GM20000 (cell line): ENCODE measurements at regions not wholly inside any gene's neighbourhood (a gene's known extent, or its start where the extent isn't known, plus 50 kb on each side); places are given as distances from the start of the nearest gene placed in this dataset.

Experiments
- DNase-seq: peaks from one replicate; pipeline ENCODE4 v3.0.0; 2012; ENCODE audit warnings: low spot score
- TF ChIP-seq, protein P1 (sequence below): IDR thresholded peaks from 2 replicates; pipeline ENCODE4 v1.5.1; 2012; ENCODE audit warnings: mild to moderate bottlenecking, control low read depth; ENCODE audit errors: extremely low read depth, missing control alignments

GRCh38 chr13:44219577-44220548, 153.8 kb upstream of the SERP2 start:
- TF ChIP-seq, protein P1, sequence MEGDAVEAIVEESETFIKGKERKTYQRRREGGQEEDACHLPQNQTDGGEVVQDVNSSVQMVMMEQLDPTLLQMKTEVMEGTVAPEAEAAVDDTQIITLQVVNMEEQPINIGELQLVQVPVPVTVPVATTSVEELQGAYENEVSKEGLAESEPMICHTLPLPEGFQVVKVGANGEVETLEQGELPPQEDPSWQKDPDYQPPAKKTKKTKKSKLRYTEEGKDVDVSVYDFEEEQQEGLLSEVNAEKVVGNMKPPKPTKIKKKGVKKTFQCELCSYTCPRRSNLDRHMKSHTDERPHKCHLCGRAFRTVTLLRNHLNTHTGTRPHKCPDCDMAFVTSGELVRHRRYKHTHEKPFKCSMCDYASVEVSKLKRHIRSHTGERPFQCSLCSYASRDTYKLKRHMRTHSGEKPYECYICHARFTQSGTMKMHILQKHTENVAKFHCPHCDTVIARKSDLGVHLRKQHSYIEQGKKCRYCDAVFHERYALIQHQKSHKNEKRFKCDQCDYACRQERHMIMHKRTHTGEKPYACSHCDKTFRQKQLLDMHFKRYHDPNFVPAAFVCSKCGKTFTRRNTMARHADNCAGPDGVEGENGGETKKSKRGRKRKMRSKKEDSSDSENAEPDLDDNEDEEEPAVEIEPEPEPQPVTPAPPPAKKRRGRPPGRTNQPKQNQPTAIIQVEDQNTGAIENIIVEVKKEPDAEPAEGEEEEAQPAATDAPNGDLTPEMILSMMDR = no peak
- no peak for DNase-seq

GRCh38 chr13:44220948-44221347, 152.7 kb upstream of the SERP2 start:
- DNase-seq = no peak
- TF ChIP-seq, protein P1 = no peak

- TF ChIP-seq, protein P1 = no peak
Measured at GRCh38 chr13:44221657-44222056, 152.0 kb upstream of the SERP2 start.

GRCh38 chr13:44223770-44224444, 149.7 kb upstream of the SERP2 start:
- DNase-seq = no peak
- TF ChIP-seq, protein P1 = no peak

More at GRCh38 chr13:44221657-44222056, 152.0 kb upstream of the SERP2 start:
- DNase-seq = no peak

GRCh38 chr13:44224450-44225149, 149.0 kb upstream of the SERP2 start:
- DNase-seq = no peak
- TF ChIP-seq, protein P1 = no peak

- TF ChIP-seq, protein P1 = no peak
- no peak for DNase-seq
Measured at GRCh38 chr13:44229371-44230030, 144.1 kb upstream of the SERP2 start.
